Endothelial cell of hepatic sinusoid (primary cell): ENCODE measurements at regions not wholly inside any gene's neighbourhood (a gene's known extent, or its start where the extent isn't known, plus 50 kb on each side); places are given as distances from the start of the nearest gene placed in this dataset.

Source experiments
- in situ Hi-C: cut with HindIII; loops from 2 replicates; pipeline ENCODE4 v1.10.0; 2017; ENCODE audit warnings: low sequenced_read_pairs

DNA sequence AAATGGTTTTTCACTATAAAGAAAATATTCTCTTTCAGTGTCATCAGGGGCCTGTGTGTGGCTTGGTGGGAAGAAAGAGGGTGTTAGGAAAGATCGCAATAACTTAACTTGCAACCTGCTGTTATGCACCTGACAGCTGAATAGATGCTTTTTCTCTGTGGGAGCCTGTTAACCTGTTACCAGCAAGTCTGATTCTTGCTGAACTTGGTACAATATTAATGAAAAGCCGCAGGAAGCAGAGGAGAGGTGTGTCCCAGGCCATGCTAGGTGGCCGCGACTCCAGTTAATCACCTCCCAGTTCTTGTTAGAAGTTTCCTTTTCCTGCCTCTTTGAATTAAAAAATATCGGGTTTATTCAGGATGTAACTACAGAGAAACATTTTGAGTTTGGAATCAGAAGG, 494.8 kb upstream of the AGA start:
- in situ Hi-C loops, result no loop called here

DNA sequence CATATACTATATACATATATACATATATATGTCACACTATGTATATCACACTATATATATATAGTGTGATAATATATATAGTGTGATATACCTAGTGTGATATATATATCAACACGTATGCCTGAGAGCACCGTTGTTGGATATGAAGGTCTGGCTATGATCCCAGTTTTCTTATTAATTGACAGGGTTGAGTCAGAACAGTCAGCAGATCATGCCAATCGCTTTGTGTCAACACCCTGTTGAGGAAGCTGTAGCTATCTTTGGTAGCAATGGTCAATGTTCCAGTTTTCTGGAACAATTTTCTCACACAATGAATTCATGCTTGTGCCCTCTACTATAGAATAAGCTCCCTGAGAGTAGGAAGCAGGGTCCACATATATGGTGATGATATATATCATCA, 496.0 kb upstream of the AGA start:
- in situ Hi-C loops, result no loop called here

DNA sequence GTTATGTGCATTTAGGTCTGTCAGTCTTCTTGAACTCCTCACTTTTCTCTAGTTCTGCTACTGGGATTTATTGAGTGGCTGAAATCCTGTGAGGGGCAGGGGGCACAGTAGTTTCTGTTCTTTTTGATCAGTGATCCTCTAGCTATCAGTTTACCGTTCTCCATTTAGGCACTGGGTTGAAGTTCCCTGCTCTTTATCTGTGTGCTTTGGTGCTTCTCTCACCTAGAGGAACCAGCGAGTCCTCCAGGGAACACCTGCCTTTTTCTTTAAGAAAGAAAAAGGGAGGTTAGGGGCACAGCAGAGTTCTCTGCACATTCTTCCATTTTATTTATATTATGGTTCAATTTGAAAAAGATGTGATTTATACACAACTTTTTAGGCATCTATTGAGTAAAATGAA, 503.0 kb upstream of the AGA start:
- in situ Hi-C loops, result no loop called here

DNA sequence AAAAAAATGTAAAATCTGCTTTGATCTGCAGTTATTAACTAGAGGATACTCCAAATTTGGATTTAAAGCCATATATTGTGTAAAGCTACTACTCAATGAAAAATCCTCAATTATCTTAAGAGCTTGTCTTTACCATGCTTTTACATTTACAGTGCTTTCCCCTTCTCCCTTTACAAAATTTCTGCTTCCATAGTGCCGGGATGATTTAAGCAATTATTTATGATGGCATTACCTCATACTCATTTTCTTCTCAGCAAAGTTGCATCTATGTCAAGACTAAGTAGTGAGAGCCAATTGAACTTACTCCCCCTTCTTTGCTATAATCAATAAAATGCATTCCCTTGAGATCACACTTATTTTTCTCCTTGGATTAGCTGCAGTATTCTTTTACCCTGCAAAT, 505.4 kb upstream of the AGA start:
- in situ Hi-C loops, result no loop called here

DNA sequence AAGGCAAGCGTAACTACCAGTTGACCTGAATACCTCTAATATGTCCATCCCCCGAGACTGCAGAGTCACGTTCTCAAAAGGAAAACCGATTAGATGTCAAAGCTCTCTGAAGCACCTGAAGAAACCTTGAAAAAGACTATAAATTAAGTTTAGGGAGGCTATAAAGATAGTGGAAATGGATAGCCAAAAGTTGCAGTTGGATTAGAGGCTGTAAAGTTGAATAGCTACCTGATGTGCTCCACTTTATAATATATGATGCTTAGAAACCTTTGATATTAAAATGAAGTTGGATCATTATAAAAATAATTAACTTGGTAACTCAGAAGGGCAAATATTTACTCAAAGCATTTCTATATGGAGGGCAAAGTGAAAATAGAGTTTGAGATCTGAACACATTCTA, 506.6 kb upstream of the AGA start:
- in situ Hi-C loops, result no loop called here

DNA sequence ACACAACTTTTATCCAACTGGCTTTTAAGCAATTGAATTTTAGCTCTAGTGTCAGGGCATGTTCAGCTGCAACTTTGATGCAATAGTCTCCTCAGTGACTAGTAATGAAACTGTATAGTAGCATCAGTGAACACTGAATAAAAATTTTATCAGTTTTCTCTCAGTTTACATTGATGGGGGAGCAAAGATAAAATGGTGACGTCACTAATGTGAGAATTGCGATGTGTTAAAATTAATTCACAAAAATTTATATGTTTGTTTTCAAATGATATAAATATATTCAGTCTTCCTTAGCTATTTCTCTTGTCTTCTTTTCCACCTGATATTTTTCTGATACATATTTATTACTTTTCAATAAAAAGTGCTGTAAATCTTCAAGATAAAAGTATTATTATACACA, 508.8 kb upstream of the AGA start:
- in situ Hi-C loops, result no loop called here

DNA sequence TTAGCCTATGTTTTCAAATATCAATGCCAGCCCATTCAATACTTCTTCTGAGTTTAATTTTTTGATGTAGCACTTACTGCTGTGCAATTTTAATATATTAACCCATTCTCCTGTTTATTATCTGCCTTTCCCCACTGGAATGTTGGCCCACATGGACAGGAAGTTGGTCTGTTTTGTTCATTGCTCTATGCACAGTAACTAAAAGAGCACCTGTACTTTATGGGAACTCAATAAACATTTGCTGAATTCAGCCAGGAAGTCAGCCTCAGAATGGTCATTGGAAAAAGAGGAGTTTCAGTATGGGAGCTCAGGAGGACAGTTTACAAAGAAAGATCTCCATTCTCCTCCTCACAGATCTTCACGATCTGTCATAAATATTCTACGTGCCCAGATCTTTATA, 510.5 kb upstream of the AGA start:
- in situ Hi-C loops, result no loop called here

DNA sequence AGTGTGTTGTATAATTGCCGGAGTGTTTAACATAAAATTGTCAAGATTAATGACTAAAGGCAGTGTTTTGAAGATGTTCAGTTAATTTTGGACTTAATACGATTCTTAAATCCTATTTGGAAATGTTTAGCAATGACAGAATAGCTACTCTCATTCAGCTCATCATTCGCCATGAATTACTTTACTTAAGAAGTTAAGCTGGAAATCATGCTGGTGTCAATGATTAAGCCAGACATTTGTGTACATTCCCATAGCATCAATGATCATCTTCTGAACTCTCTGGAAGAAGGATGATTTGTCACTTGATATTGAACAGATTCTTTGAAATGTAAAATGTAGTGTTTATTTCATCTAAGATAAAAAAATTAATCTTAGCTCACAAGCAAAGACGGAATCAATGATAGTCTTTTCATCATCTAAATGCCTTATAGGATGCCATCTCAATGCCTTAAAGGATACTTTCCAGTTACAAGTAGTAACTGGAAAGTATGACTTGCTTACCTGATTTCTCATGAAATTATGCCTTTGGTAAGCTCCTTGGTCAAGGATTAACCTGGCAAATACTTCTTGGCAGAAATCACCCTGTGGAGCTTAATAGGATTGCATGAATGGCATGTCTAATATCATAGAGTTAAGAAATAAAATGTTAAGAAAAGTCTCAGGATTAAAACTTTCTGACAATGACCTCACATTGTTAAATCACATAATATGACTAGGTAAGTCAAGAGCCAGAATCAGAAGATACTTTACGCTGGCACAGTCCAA, 515.5 kb upstream of the AGA start:
- in situ Hi-C loops, result no loop called here

DNA sequence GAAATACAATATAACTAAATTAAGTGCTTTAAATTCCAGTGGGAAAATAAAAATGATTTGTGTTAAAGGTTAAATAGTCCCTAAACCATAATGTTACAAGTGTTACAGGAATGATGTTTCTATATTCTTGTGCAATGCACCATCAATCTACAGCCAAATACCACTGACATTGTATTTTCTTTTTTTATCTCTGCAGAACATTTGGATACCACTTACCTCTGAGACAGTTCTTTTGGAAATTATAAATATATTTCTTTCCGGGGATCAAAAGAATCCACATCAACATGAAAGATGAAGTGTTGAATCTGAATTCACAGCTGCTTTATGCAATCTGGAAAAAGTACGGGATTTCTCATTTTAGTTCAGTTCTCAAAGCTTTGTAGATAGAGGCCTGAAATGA, 518.3 kb upstream of the AGA start:
- in situ Hi-C loops, result no loop called here

DNA sequence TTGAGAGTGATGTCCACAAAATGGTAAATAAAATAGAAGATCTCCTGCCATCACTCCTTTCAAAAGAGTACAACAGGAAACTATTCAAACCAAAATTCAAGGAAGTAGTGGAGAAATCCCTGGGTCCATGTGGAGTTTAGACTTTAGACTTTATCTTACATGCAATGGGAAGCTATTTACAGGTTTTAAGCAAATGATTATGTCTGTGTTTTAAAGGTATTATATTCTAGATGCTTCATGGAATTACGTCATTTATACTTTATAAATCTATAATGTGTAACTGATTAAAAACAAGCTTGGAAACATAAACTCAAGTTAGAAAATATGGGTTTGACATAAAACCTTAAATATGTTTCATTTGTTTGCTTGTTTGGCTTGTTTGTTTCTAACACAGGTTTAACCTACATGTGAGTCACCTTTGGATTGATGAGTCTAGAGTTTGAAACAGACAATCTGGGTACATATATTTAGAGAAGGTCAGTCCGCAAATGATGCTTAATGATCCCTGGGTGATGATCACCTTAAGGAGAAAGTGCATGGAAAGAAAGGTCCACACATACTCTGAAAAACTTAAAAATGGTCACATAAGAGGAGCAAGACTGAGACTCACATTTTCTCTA, 519.6 kb upstream of the AGA start:
- in situ Hi-C loops, result no loop called here

DNA sequence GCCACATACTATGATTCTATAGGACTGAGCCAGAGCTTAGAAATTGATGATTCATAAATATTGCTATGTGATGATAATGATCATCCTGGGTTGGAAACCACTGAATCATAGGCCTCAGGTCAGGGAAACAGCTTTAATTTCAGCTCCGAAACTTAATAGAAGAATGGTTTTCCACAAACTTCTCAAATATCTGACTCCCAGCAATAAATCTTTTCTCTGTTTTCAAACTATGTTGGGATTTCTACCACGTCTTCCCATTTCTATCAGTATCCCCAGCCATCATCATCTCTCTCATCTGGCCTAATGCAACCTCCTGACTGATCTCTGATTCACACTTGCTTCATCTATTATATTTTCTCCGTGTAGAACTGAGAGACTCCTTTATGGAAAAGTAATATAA, 521.8 kb upstream of the AGA start:
- in situ Hi-C loops, result no loop called here

DNA sequence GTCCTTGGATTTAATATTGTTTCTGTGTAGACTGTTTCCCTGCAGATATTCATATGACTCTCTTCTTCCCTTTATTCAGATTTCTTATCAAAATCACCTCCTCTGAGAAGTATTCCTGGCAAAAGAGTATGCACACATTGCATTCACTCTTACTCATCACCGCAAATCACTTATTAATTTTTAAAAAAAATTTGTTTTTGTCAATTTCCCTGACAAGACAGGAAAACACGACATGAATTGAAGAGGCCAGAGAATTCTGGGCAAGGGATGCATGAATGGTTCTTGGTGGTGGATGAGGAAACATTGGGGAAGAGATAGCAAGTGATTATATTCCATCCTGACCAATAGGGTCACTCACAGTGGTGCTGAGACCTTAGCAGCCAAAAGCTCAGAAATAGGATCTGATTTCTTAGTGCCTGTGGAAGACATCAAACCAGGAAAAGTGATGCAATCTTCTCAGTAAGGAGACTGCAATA, 522.5 kb upstream of the AGA start:
- in situ Hi-C loops, result no loop called here

DNA sequence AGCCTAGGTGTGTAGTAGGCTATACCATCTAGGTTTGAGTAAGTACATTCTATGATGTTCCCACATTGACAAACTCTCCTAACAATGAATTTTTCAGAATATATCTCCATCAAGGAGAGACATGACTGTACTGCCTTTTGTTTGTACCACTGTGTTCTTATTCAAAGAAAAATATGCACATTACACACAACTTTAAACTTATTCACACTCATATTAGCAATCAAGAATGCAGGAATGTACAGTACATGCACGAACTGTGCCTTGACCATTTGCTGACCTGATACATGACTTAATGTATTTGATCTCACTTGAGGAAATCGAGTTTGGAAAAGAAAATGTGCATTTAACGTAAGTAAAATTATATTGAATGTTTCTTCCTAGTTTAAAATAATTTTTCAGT, 525.1 kb upstream of the AGA start:
- in situ Hi-C loops, result no loop called here

DNA sequence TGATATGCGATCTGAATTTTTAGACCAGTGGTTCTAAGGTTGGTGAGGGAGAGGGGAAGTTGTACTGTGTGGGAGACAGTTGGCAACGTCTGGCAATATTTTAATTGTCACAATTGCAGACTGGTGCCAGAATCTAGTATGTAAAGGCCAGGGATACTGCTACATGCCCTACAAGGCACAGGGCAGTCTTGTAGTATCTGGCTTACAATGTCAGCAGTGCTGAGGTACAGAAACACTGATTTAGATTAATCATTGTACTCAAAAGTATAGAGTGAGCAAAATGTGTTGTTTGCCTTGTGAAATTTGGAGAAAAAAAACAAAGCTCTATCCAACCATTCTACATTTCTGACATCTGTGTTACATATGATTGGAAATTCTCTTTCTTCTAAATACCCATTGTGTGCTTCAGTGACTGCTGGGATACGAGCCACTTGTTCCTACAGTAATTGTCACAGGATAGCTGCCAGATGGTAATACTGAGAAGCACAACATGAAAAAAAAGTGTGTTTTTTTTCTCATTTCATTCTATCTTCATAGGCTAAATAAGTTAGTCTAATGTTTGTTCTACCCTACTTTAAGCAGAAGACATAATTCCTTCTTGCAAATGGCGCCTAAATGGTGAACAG, 526.7 kb upstream of the AGA start:
- in situ Hi-C loops, result no loop called here

DNA sequence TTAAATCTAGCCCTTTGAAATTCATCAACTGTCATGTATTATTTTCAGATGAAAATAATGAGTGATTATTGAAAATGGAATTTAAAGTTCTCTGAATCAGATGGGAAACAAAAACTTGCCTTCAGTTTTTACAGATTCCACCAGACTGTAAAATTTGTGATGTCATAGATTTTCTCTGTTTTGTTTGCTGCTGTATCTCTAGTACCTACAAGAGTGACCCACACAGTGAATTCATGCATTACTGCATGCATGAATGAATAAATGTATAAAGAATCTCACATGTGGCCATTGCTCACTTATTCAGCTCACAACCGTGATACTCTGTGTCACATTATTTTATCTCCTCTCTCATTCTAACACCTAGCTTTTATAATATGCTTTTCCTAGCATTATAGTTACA, 532.2 kb upstream of the AGA start:
- in situ Hi-C loops, result no loop called here

DNA sequence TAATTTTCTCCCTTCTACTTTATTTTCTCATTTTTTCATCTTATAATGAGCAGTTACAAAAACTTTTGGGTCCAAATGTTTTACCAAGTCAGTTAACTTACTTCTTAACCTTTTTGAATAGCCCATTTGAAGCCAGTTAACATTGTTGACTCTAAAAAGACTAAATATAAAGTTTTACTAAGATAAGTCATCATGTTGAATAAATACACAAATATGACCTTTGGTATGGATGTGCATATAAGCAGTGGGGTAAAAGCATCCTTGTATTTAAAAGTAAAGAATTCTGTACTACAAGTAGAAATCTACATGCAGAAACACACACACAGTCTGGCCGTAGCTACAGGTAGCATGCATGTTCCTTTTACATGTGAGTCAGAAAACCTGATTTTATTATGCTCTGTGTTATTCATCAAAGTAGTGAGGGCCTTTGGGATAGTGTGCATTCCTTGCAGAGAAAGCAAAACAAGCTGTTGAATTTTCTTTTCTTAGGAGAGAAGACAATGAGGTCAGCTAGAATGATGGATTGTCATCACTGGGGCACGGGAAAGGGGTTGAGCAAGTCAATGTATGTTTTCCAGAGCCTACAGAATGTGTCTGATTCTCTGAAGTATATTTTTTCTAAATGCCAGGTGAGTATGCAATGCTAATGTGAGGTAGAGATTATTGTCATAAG, 533.2 kb upstream of the AGA start:
- in situ Hi-C loops, result no loop called here

DNA sequence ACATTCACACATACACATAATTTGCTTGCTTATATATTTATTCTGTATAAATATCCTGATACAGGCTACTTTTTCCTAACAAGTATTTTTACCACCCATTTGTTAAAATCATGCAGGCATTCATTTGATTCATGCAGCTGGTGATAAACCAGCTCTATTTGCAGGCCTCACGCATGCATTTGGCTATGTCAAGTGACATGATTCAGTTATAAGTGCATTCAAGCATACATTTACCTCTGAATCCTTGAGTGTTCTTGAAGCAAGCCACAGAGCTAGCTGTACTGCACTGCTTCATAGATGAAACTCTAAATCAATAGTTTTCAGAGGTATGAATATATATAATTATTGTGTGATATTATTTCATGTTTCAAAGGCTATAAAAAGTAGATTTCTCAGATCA, 544.0 kb upstream of the AGA start:
- in situ Hi-C loops, result no loop called here

DNA sequence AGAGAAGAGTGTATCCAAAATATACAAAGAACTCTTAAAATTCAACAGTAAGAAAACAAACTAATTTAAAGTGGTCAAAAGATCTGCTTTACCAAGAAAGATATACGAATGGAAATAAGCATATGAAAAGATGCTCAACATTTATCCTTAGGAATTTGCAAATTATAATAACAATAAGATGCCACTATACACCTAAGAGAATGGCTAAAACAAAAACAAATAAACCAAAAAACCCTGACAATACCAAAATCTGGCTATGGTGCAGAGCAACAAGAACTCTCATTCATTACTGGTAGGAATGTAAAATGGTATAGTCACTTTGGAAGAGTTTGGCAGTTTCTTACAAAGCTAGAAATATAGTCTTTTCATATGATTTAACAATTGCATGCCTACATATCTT, 545.7 kb upstream of the AGA start:
- in situ Hi-C loops, result no loop called here

DNA sequence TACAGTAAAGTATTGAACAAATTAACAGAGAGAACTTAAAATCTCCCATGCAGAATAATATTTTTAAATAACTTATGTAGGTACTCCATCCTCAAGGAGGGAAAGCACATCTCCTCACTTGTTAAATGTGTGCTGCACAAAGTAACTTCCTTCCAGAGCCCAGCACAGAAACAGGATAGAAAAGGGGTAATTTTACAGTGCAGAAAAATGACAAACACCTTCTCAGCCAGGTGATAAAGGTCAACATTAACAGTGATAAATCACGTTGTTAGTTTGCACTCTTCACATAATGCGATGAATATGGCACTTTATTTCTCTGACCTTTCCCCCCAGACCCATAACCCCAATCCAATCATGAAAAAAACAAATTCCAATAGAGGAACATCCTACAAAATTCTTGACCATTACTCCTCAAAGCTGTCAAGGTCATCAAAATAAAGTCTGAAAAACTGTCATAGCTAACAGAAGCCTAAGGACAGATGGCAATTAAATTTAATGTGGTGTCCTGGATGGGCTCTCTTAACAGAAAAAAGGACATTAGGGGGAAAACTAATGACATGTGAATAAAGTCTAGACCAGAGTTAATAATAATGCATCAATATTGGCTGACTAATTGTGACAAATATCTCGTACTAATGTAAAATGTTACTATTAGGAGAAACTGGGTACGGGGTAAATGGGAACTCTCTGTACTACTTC, 547.4 kb upstream of the AGA start:
- in situ Hi-C loops, result no loop called here

DNA sequence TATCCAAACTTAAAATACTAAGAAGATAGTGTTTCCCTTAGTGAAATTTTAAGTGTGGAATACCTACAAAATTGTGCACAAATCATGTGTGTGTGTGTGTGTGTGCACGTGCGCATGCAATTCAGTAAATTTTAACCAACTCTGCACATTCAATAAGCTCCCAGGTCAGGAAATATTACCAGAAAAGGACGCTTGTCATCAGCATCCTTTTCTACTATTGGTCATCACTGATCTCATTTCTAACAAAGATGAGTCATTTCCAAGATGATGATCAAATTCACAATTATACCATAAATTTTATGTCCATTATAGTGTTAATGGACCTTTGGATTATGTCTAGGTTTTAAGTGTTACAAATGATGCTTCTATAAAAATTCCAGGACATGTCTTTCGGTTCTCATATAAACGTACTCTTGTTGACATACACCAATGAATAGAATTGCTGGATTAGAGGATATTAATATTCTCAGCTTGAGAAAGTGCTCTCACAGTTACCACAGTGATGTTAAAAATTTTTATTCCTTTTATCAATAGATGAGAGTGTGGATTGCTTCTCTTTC, 560.9 kb upstream of the AGA start:
- in situ Hi-C loops, result no loop called here

DNA sequence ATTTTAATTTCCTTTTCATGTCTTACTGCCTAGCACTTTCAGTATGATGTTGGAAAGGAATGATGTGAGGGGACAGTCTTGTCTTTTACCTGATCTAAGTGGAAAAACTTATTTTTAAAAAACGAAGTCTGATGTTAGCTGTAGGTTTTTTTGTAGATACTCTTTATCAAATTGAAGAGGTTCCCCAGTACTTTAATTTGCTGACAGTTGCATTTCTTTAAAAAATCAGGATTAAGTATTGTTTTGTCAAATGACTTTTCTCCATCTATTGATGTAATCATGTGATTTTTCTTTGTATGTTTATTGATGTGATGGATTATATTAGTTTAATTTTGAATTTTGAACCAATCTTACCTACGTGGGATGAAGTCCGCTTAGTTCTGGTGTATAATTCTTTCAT, 568.4 kb upstream of the AGA start:
- in situ Hi-C loops, result no loop called here
